ENCODE measurements at regions not wholly inside any gene's neighbourhood (a gene's known extent, or its start where the extent isn't known, plus 50 kb on each side); places are given as distances from the start of the nearest gene placed in this dataset.

DNA sequence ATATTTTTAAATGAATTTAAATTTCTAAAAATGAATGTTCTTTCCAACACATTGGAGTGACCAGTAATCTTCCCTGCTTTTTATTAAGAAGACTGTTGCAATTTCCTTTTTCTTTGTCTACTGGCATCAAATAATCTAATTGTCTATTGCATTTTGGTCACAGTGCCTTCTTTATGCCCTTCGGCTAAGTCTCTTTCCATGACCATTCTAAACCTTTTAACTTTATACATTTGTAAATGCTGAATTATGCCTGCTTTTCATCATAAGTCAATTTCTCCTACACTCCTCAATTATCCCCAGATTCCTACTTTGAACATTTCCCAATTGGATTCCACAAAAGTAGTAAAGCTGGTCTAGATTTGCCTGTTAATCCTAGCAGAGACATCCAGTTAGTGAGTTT lies 69.1 kb upstream of the HSF2 start:
- no peaks in the 10 kb centered on the region for H3K36me3 Mint-ChIP-seq
- no peak overlapping the region for H3K4me3 Mint-ChIP-seq
- no peak overlapping the region for H3K27ac Mint-ChIP-seq
- no peaks in the 10 kb centered on the region for H3K27me3 Mint-ChIP-seq
- H3K9me3 Mint-ChIP-seq, result no peaks in the 10 kb centered on the region
- no peaks in the 10 kb centered on the region for H3K4me1 Mint-ChIP-seq

DNA sequence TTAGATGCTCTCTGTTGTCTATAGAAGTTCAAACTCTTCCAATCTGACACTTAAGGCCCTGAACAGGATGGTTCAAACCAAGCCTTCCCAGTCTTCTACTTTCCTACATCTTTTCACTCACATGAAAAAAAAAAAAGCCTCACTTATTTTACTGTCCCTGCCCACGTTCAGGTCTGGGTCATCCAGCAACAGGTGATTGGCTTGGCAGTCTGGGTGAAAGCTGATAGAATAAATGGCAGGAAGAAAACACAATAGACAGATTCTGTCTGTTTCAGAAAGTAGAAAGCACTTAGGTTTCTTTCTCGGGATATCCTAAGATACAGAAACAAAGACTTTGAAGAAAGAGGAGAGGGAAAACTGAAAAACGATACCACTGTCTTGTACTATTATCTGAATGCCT lies 61.8 kb upstream of the HSF2 start:
- Mint-ChIP-seq H3K4me1 (peaks cover 0 to 1% (median 0%) of the 10 kb centered on the region in 3 donors), H3K9me3 (no peaks in the 10 kb centered on the region), H3K4me3 (no peak overlapping the region), H3K36me3 (no peaks in the 10 kb centered on the region), H3K27ac (no peak overlapping the region), H3K27me3 (peaks cover 2% of the 10 kb centered on the region)

DNA sequence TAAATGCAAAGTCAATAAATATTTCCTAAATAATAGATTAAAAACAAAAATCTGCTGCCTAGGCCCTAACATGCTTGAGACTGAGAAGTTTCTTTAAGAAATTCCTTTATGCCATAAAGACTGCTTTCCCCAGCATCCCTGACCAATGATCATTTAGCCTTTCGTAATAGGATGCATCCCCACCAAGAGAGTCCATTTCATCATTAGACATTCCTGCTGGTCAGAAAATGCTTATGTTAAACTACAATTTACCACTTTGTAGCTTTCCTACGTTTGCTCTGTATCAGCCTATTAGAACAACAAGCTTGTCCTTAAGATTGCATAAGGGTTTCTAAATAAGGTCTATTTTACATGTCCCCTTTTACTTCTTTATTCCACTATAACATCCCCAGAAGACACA lies 59.8 kb upstream of the HSF2 start:
- H3K27ac Mint-ChIP-seq, result no peak overlapping the region
- no peaks in the 10 kb centered on the region for H3K36me3 Mint-ChIP-seq
- peaks cover 0 to 1% (median 0%) of the 10 kb centered on the region in 3 donors for H3K4me1 Mint-ChIP-seq
- peaks cover 4% of the 10 kb centered on the region for H3K27me3 Mint-ChIP-seq
- H3K9me3 Mint-ChIP-seq, result no peaks in the 10 kb centered on the region
- no peak overlapping the region for H3K4me3 Mint-ChIP-seq

DNA sequence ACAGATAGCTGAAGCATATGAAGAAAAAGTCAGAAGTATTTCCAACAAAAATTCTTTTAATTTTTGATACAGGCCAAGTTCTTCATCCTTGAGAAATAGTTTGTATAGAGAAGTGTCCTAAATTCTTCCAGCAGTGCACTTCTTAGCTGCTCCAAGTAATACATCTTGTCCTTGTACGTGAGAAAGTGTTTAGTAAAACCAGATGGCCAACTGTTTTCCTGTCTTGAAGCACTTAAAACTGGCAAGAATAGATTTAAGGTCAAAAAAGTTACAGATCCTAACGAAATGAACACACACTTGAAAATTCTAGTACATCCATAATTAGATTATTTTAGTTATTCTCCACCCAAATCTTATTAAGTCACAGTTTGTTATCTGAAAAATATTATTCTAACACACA lies 52.2 kb upstream of the HSF2 start:
- Mint-ChIP-seq H3K4me3 (no peak overlapping the region), H3K27me3 (peaks cover 4% of the 10 kb centered on the region), H3K9me3 (no peaks in the 10 kb centered on the region), H3K27ac (no peak overlapping the region), H3K4me1 (no peaks in the 10 kb centered on the region), H3K36me3 (peaks cover 2% of the 10 kb centered on the region)

DNA sequence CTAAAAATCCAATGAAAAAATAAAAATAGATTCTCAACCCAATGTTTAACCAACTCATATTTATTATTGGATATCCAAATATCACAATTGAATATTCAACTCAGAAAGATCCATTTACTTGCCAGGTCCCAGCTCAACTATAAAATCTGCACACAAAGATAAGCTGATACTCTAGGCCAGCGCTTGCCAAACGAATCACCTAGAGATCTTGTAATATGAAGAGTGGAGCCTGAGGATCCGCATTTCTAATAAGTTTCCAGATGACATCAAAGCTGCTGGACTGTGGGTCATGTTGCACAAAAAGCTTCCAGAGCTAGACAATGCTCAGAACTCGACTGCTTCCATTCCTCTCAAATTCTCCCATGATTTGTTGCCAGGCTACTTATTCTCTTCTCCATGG lies 51.7 kb upstream of the HSF2 start:
- no peak overlapping the region for H3K27ac Mint-ChIP-seq
- no peak overlapping the region for H3K4me3 Mint-ChIP-seq
- H3K27me3 Mint-ChIP-seq, result peaks cover 4% of the 10 kb centered on the region
- no peaks in the 10 kb centered on the region for H3K9me3 Mint-ChIP-seq
- H3K36me3 Mint-ChIP-seq, result peaks cover 2% of the 10 kb centered on the region
- no peaks in the 10 kb centered on the region for H3K4me1 Mint-ChIP-seq
